ENCODE measurements at regions not wholly inside any gene's neighbourhood (a gene's known extent, or its start where the extent isn't known, plus 50 kb on each side); places are given as distances from the start of the nearest gene placed in this dataset.
A peak's percentile ranks its signal among the peaks of the same experiment; 100 is the strongest.

GRCh38 chr18:45282101-45282812 is 333.0 kb upstream of the SLC14A2 start:
- in situ Hi-C loops (cut with HindIII; ENCODE audit: low pct_unique_long_range_greater_than_20kb, low sequenced_read_pairs) = no loop called here
- Histone ChIP-seq H3K27me3 (ENCODE audit: control insufficient read depth, insufficient read depth, low read length) (no peaks in the 10 kb centered on the region), H3K9me3 (ENCODE audit: control insufficient read depth, insufficient read depth, low read depth, low read length) (no peaks in the 10 kb centered on the region), H3K36me3 (ENCODE audit: control insufficient read depth, insufficient read depth, low read length) (no peaks in the 10 kb centered on the region), H3K4me1 (ENCODE audit: control insufficient read depth, insufficient read depth, low read length) (no peaks in the 10 kb centered on the region), H3K27ac (ENCODE audit: low read length) (no peak overlapping the region), H3K4me3 (ENCODE audit: low read depth in 2 of 2, low read length in 2 of 2) (no peak overlapping the region)
- BruUV-seq (replicated peaks) = no TSS peak
- intact Hi-C loops (cut with micrococcal nuclease; ENCODE audit: unreplicated experiment) = no loop called here
- TF ChIP-seq REST (IDR thresholded peaks at IDR 0.05; ENCODE audit: insufficient read depth in 1 of 2, low read depth in 2 of 2, low read length in 1 of 2) (no peak), TCF7L2 (IDR thresholded peaks at IDR 0.05; ENCODE audit: low read depth, low read length) (no peak), POLR2AphosphoS5 (IDR thresholded peaks at IDR 0.05; ENCODE audit: low read depth, low read length) (no peak), SIN3A (IDR thresholded peaks at IDR 0.05; ENCODE audit: borderline replicate concordance, insufficient read depth, low read depth, low read length) (no peak), CTCF (IDR thresholded peaks at IDR 0.05) (0 out of 2 replicates have a peak, but pooled peaks have one; percentile 6)
- ATAC-seq = no peak
- POLR2A ChIA-PET = no interaction called here
- CTCF ChIA-PET = no interaction called here
- no peak for DNase-seq (ENCODE audit: low read depth, low spot score)

- DNase-seq (ENCODE audit: low read depth, low spot score) (no peak), ATAC-seq (no peak)
- Histone ChIP-seq H3K4me3 (ENCODE audit: low read depth in 2 of 2, low read length in 2 of 2) (no peak overlapping the region), H3K9me3 (ENCODE audit: control insufficient read depth, insufficient read depth, low read depth, low read length) (no peaks in the 10 kb centered on the region), H3K36me3 (ENCODE audit: control insufficient read depth, insufficient read depth, low read length) (no peaks in the 10 kb centered on the region), H3K27ac (ENCODE audit: low read length) (no peak overlapping the region), H3K4me1 (ENCODE audit: control insufficient read depth, insufficient read depth, low read length) (no peaks in the 10 kb centered on the region), H3K27me3 (ENCODE audit: control insufficient read depth, insufficient read depth, low read length) (no peaks in the 10 kb centered on the region)
- no TSS peak for BruUV-seq (replicated peaks)
- POLR2A ChIA-PET = no interaction called here
- TF ChIP-seq SIN3A (IDR thresholded peaks at IDR 0.05; ENCODE audit: borderline replicate concordance, insufficient read depth, low read depth, low read length) (no peak), REST (IDR thresholded peaks at IDR 0.05; ENCODE audit: insufficient read depth in 1 of 2, low read depth in 2 of 2, low read length in 1 of 2) (no peak), CTCF (IDR thresholded peaks at IDR 0.05) (no peak), POLR2AphosphoS5 (IDR thresholded peaks at IDR 0.05; ENCODE audit: low read depth, low read length) (no peak), TCF7L2 (IDR thresholded peaks at IDR 0.05; ENCODE audit: low read depth, low read length) (no peak)
- CTCF ChIA-PET = no interaction called here
- in situ Hi-C loops (cut with HindIII; ENCODE audit: low pct_unique_long_range_greater_than_20kb, low sequenced_read_pairs) (no loop called here), intact Hi-C loops (cut with micrococcal nuclease; ENCODE audit: unreplicated experiment) (no loop called here)
These were observed 331.1 kb upstream of the SLC14A2 start for GRCh38 chr18:45284174-45284573.

All from Panc1 (cell line).